Testis (tissue), 2 donors: ENCODE measurements at regions not wholly inside any gene's neighbourhood (a gene's known extent, or its start where the extent isn't known, plus 50 kb on each side); places are given as distances from the start of the nearest gene placed in this dataset.
"Not testable (repeated sequence)": the region's sequence is repeated elsewhere in the genome, so short reads cannot be mapped to it uniquely, and the experiment has no call there.

Experiments
- DNase-seq: peaks from one replicate; pipeline ENCODE4 v3.0.0-alpha.2; 2019
- H3K27ac ChIP-seq, 2 donors: fragments of 200-600 bp; sonication (generic); one replicate each; pipeline ENCODE4 v1.5.1; 2019
- H3K27me3 ChIP-seq: fragments of 200-600 bp; sonication (generic); one replicate; pipeline ENCODE4 v1.5.1; 2019
- H3K36me3 ChIP-seq: fragments of 200-600 bp; sonication (generic); one replicate; pipeline ENCODE4 v1.5.1; 2017; ENCODE audit warnings: low read depth; ENCODE audit errors: missing control alignments
- H3K4me1 ChIP-seq: fragments of 200-600 bp; sonication (generic); one replicate; pipeline ENCODE4 v1.5.1; 2019
- H3K4me3 ChIP-seq, 2 donors: fragments of 200-600 bp; sonication (generic); one replicate each; pipeline ENCODE4 v1.5.1; 2017 to 2019
- H3K9me3 ChIP-seq: fragments of 200-600 bp; sonication (generic); one replicate; pipeline ENCODE4 v1.5.1; 2017
- POLR2A ChIP-seq: fragments of 450-650 bp; IDR thresholded peaks from one replicate; pipeline ENCODE4 v1.6.1; 2017; ENCODE audit warnings: antibody characterized with exemption, mild to moderate bottlenecking, moderate library complexity
- WGBS, 2 donors: methylation state at CpG; one replicate each; pipeline ENCODE4 v1.1.5; 2018; 5-methylcytosine and 5-hydroxymethylcytosine counted together
- intact Hi-C: fragments of 100-400 bp; cut with DNase I; formaldehyde crosslinking; loops from one replicate; pipeline ENCODE4 v1.15.1; 2023; ENCODE audit warnings: low total_unique reads
- TF ChIP-seq, protein P1 (sequence below), 3 experiments: fragments of 450-650 bp in 2 of 3; fragments of 200-600 bp in 1 of 3; sonication (generic) in 1 of 3; IDR thresholded peaks; one replicate each; pipeline ENCODE4 v1.5.1; 2016 to 2019; ENCODE audit warnings: antibody characterized with exemption in 3 of 3, mild to moderate bottlenecking in 2 of 3, moderate library complexity in 1 of 3

DNA sequence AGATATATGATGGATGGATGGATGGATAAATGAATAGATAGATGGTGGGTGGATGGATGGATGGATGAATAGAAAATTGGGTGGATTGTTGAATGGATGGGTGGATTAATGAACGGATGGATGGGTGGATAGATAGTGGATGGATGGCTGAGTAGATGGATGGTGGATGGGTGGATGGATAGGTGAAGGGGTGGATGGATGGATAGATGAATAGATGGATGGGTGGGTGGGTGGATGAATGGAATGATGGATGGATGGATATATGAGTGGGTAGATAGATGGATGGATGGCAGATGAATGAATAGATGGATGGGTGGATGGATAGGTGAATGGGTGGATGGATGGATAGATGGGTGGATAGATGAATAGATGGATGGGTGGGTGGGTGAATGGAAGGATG is 80.7 kb upstream of the NEDD9 start:
- intact Hi-C loops, result no loop called here
- no peak for DNase-seq
- Histone ChIP-seq H3K27me3 (no peaks in the 10 kb centered on the region), H3K9me3 (no peaks in the 10 kb centered on the region), H3K4me1 (no peaks in the 10 kb centered on the region), H3K27ac (no peak overlapping the region), H3K36me3 (no peaks in the 10 kb centered on the region), H3K4me3 (no peak overlapping the region)
- WGBS, 2 donors, result 93 to 94% methylated on average over 1 of the region's 1 CpG
- no peak for TF ChIP-seq POLR2A
- TF ChIP-seq, protein P1, sequence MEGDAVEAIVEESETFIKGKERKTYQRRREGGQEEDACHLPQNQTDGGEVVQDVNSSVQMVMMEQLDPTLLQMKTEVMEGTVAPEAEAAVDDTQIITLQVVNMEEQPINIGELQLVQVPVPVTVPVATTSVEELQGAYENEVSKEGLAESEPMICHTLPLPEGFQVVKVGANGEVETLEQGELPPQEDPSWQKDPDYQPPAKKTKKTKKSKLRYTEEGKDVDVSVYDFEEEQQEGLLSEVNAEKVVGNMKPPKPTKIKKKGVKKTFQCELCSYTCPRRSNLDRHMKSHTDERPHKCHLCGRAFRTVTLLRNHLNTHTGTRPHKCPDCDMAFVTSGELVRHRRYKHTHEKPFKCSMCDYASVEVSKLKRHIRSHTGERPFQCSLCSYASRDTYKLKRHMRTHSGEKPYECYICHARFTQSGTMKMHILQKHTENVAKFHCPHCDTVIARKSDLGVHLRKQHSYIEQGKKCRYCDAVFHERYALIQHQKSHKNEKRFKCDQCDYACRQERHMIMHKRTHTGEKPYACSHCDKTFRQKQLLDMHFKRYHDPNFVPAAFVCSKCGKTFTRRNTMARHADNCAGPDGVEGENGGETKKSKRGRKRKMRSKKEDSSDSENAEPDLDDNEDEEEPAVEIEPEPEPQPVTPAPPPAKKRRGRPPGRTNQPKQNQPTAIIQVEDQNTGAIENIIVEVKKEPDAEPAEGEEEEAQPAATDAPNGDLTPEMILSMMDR (IDR thresholded peaks at IDR 0.05), result no peak

DNA sequence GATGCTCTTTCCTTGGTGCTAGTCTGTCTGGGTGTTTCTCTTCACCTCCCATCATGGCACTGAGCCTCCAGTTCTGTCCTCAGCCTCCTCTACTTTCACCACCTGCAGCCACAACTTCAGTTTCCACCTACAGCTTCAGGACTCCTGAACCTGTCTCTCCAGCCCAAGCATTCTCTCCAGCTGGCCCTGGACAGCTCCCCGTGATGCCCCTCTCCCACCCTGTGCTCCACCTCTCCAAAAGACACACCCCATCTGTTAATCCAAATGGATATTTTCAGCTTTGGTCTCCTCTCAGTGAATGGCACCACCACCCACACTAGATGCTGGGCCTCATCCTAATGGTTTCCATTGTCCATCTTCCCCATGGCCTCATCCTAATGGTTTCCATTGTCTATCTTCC is 79.5 kb upstream of the NEDD9 start:
- H3K9me3 ChIP-seq, result no peaks in the 10 kb centered on the region
- WGBS, 2 donors, result 95 to 100% methylated on average over 1 of the region's 1 CpG
- no peak overlapping the region for H3K4me3 ChIP-seq
- intact Hi-C loops, result no loop called here
- TF ChIP-seq, protein P1 (IDR thresholded peaks at IDR 0.05), result no peak
- TF ChIP-seq POLR2A, result no peak
- H3K27me3 ChIP-seq, result no peaks in the 10 kb centered on the region
- no peaks in the 10 kb centered on the region for H3K36me3 ChIP-seq
- H3K4me1 ChIP-seq, result no peaks in the 10 kb centered on the region
- no peak overlapping the region for H3K27ac ChIP-seq
- DNase-seq, result no peak

DNA sequence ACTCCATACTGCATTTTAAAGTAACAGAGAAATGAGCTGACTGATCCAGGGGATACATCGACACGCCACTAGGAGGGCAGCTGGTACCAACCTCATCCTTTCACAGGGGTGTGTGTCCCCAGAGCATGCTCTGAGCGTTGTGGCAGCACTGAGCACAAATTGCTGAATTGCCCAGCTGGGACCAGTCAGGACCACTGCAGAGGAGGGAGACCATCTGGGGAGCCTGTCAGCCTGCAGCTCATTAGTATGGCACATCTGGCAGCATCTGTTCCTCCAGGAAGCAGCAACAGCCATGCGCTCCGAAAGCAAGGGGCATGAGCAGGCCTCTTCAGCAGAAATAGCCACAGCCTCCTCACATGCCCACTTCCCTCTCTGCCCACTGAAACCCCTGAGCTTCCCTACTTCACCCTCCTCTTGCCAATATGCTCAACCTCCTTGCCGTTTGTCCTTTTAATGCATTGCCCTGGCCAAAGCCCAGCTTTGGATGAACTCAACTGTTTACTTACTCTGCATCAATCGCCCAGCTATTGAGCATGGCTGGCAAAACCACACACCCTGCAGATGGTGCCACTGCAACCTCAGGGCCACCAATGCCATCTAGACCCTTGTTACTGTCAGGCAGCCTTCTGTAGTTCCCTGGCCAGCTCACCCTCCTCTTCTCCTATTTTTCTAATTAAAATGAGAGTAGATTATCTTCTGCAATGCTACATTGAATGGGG is 77.6 kb upstream of the NEDD9 start:
- intact Hi-C loops, result no loop called here
- Histone ChIP-seq H3K9me3 (no peaks in the 10 kb centered on the region), H3K4me1 (no peaks in the 10 kb centered on the region), H3K27me3 (no peaks in the 10 kb centered on the region), H3K4me3 (no peak overlapping the region), H3K36me3 (no peaks in the 10 kb centered on the region), H3K27ac (no peak overlapping the region)
- TF ChIP-seq, protein P1 (IDR thresholded peaks at IDR 0.05), result no peak
- TF ChIP-seq POLR2A, result no peak
- DNase-seq, result no peak
- WGBS, 2 donors, result 73 to 83% methylated on average over 7 of the region's 7 CpGs

DNA sequence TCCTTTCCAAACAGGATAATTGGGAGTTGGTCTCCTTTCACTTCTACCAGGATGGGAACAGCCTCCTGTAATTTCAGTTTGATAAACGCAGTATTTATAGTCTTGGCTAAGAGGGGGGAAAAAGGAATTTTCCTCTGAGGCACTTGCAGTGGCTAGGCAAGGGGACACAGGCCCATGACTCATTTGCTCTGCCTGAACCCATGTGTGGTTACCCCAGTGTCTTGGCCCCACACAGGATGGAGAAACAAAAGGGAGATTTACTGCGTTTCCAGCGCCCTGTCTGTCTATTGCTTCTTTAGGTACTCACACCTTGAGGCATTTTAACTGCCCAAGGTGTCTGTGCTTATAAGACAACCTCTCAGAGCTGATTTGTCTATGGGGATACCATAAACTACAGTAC is 74.8 kb upstream of the NEDD9 start:
- intact Hi-C loops, result no loop called here
- H3K27me3 ChIP-seq, result no peaks in the 10 kb centered on the region
- 83 to 88% methylated on average over 3 of the region's 3 CpGs for WGBS, 2 donors
- DNase-seq, result no peak
- no peak overlapping the region for H3K4me3 ChIP-seq
- no peak for TF ChIP-seq POLR2A
- TF ChIP-seq, protein P1 (IDR thresholded peaks at IDR 0.05), result no peak
- H3K27ac ChIP-seq, result no peak overlapping the region
- H3K4me1 ChIP-seq, result no peaks in the 10 kb centered on the region
- no peaks in the 10 kb centered on the region for H3K36me3 ChIP-seq
- H3K9me3 ChIP-seq, result no peaks in the 10 kb centered on the region

DNA sequence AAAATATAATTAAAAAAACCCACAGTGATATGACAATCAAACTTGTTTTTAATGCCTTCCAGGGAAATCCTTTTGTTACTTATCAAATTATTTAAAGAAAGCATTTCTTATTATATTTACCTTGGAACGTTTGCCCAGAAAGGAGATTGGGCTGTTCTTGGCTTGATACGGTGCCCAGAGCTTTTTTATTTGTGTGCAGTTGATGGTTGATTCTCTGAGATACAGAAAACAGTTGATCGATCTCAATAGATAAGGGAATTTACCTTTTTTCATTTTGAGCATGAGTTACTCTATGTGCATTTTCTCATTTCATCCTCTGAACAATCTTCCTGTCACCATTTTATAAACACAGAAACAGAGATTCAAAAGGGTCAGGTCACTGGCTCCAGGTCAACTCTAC is 72.5 kb upstream of the NEDD9 start:
- no peak for DNase-seq
- intact Hi-C loops, result no loop called here
- no peaks in the 10 kb centered on the region for H3K9me3 ChIP-seq
- no peaks in the 10 kb centered on the region for H3K36me3 ChIP-seq
- 68 to 71% methylated on average over 3 of the region's 3 CpGs for WGBS, 2 donors
- TF ChIP-seq, protein P1 (IDR thresholded peaks at IDR 0.05), result no peak
- TF ChIP-seq POLR2A, result no peak
- no peak overlapping the region for H3K4me3 ChIP-seq
- no peaks in the 10 kb centered on the region for H3K27me3 ChIP-seq
- no peak overlapping the region for H3K27ac ChIP-seq
- H3K4me1 ChIP-seq, result no peaks in the 10 kb centered on the region

DNA sequence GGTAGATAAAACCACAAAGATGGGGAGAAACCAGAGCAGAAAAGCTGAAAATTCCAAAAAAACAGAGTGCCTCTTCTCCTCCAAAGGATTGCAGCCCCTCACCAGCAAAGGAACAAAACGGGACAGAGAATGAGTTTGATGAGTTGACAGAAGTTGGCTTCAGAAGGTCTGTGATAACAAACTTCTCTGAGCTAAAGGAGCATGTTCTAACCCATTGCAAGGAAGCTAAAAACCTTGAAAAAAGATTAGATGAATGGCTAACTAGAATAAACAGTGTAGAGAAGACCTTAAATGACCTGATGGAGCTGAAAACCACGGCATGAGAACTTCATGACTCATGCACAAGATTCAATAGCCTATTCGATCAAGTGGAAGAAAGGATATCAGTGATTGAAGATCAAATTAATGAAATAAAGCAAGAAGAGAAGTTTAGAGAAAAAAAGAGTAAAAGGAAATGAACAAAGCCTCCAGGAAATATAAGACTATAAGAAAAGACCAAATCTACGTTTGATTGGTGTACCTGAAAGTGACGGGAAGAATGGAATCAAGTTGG is 67.5 kb upstream of the NEDD9 start:
- not testable (repeated sequence) for H3K27me3 ChIP-seq

DNA sequence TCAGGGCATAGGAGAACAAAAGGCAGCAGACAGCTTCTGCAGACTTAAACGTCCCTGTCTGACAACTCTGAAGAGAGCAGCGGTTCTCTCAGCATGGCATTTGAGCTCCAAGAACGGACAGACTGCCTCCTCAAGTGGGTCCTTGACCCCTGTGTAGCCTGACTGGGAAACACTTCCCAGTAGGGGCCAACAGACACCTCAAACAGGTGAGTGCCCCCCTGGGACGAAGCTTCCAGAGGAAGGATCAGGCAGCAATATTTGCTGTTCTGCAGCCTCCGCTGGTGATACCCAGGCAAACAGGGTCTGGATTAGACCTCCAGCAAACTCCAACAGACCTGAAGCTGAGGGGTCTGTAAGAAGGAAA is 66.9 kb upstream of the NEDD9 start:
- H3K27ac ChIP-seq, intact Hi-C loops, DNase-seq, H3K36me3 ChIP-seq, H3K9me3 ChIP-seq, H3K4me3 ChIP-seq, H3K27me3 ChIP-seq, H3K4me1 ChIP-seq: not testable (repeated sequence)
- WGBS, 2 donors, result 86 to 90% methylated on average over 5 of the region's 5 CpGs

More for the DNA sequence above, 67.5 kb upstream of the NEDD9 start:
- H3K4me3 ChIP-seq, H3K36me3 ChIP-seq, H3K4me1 ChIP-seq, intact Hi-C loops, DNase-seq, H3K9me3 ChIP-seq, H3K27ac ChIP-seq: not testable (repeated sequence)
- 88 to 89% methylated on average over 5 of the region's 5 CpGs for WGBS, 2 donors
